CD4-positive, alpha-beta T cell (primary cell): ENCODE measurements at regions not wholly inside any gene's neighbourhood (a gene's known extent, or its start where the extent isn't known, plus 50 kb on each side); places are given as distances from the start of the nearest gene placed in this dataset.

Experiments
- ATAC-seq: fragments of 200-7000 bp; cut with Tn5 transposase; one replicate; pipeline ENCODE4 v1.10.0; 2022; ENCODE audit warnings: mild to moderate bottlenecking; ENCODE audit not compliant: poor library complexity
- CTCF ChIA-PET: fragments of 350-600 bp; sonication (Branson Sonifier 250); formaldehyde crosslinking; loops from one replicate; lab custom pipeline; 2021; ENCODE audit warnings: antibody characterized with exemption, inconsistent platforms; lab: Charles Lee
- POLR2A ChIA-PET: fragments of 350-600 bp; sonication (Branson Sonifier 250); formaldehyde crosslinking; loops from one replicate; lab custom pipeline; 2021; ENCODE audit warnings: antibody characterized with exemption, inconsistent platforms; lab: Charles Lee
- DNase-seq, 14 experiments: peaks; one replicate each; pipeline ENCODE4 v3.0.0-alpha.2; 2013 to 2020; ENCODE audit warnings: mixed read lengths in 2 of 14
- H3K27ac ChIP-seq, 2 donors: one replicate each; pipeline versions ENCODE4 v1.5.1 to v1.7.0; 2013; ENCODE audit warnings: low read length in 2 of 2, low read depth in 1 of 2, mild to moderate bottlenecking in 1 of 2
- H3K27me3 ChIP-seq, 2 experiments: 1 replicate in 1 of 2; 2 replicates in 1 of 2; pipeline versions ENCODE4 v1.6.1 to v1.7.0; 2013; ENCODE audit warnings: low read length in 2 of 2, control low read depth in 1 of 2, mild to moderate bottlenecking in 1 of 2, moderate library complexity in 1 of 2; ENCODE audit not compliant: insufficient read depth in 2 of 2, control insufficient read depth in 1 of 2
- H3K36me3 ChIP-seq: one replicate; pipeline ENCODE4 v1.6.1; 2013; ENCODE audit warnings: low read length, control low read depth; ENCODE audit not compliant: insufficient read depth
- H3K4me1 ChIP-seq: one replicate; pipeline ENCODE4 v1.6.1; 2013; ENCODE audit warnings: low read length, control low read depth; ENCODE audit not compliant: insufficient read depth
- H3K4me3 ChIP-seq: one replicate; pipeline ENCODE4 v1.5.1; 2013; ENCODE audit warnings: mild to moderate bottlenecking, low read length, moderate library complexity
- H3K9me3 ChIP-seq, 2 experiments: 1 replicate in 1 of 2; 2 replicates in 1 of 2; pipeline versions ENCODE4 v1.6.1 to v1.7.0; 2013; ENCODE audit warnings: low read length in 2 of 2, mild to moderate bottlenecking in 2 of 2, control low read depth in 1 of 2, moderate library complexity in 1 of 2; ENCODE audit not compliant: control insufficient read depth in 1 of 2, insufficient read depth in 1 of 2
- H3K27ac Mint-ChIP-seq: one replicate; pipeline ENCODE4 v1.8.0; 2020; ENCODE audit warnings: mixed read lengths
- H3K27me3 Mint-ChIP-seq: one replicate; pipeline ENCODE4 v1.8.0; 2021; ENCODE audit warnings: mixed read lengths
- H3K36me3 Mint-ChIP-seq: one replicate; pipeline ENCODE4 v1.8.0; 2021; ENCODE audit warnings: low read depth, mixed read lengths
- H3K4me1 Mint-ChIP-seq: one replicate; pipeline ENCODE4 v1.8.0; 2021; ENCODE audit warnings: low read depth, mixed read lengths
- H3K4me3 Mint-ChIP-seq: one replicate; pipeline ENCODE4 v1.8.0; 2020; ENCODE audit warnings: mild to moderate bottlenecking, mixed read lengths
- H3K9me3 Mint-ChIP-seq: one replicate; pipeline ENCODE4 v1.8.0; 2020; ENCODE audit warnings: mixed read lengths
- CTCF ChIP-seq: fragments of 200-600 bp; IDR thresholded peaks from one replicate; pipeline ENCODE4 v1.8.0; 2022; ENCODE audit warnings: antibody characterized with exemption, mild to moderate bottlenecking
- intact Hi-C, 2 experiments: fragments of 100-400 bp; cut with DNase I in 1 of 2; cut with micrococcal nuclease in 1 of 2; formaldehyde crosslinking; loops; one replicate each; pipeline versions ENCODE4 v1.15.1 to v1.9.0; 2023 to 2025; cut with DNase I, micrococcal nuclease

- ATAC-seq: no peak
These were observed 1841.5 kb downstream of the LRRC4C start for GRCh38 chr11:39617971-39618370.

GRCh38 chr11:39589391-39589790 lies 1870.1 kb downstream of the LRRC4C start:
- H3K27ac ChIP-seq: no peak overlapping the region
- Mint-ChIP-seq H3K27ac (no peak overlapping the region), H3K4me1 (no peaks in the 10 kb centered on the region), H3K36me3 (no peaks in the 10 kb centered on the region), H3K4me3 (no peak overlapping the region), H3K9me3 (peaks cover 8% of the 10 kb centered on the region), H3K27me3 (no peaks in the 10 kb centered on the region)
- H3K4me1 ChIP-seq: no peaks in the 10 kb centered on the region
- H3K9me3 ChIP-seq: peaks cover 0 to 5% of the 10 kb centered on the region in 2 experiments
- no peak overlapping the region for H3K4me3 ChIP-seq
- no peaks in the 10 kb centered on the region for H3K27me3 ChIP-seq
- POLR2A ChIA-PET: no interaction called here
- no peak for TF ChIP-seq CTCF
- H3K36me3 ChIP-seq: no peaks in the 10 kb centered on the region
- CTCF ChIA-PET: no interaction called here
- ATAC-seq (no peak), DNase-seq (no peak)
- intact Hi-C loops: no loop called here

More at GRCh38 chr11:39617971-39618370, 1841.5 kb downstream of the LRRC4C start:
- Mint-ChIP-seq H3K36me3 (no peaks in the 10 kb centered on the region), H3K4me3 (no peak overlapping the region), H3K27me3 (no peaks in the 10 kb centered on the region), H3K27ac (no peak overlapping the region), H3K4me1 (no peaks in the 10 kb centered on the region), H3K9me3 (peaks cover 7% of the 10 kb centered on the region)
- no peaks in the 10 kb centered on the region for H3K36me3 ChIP-seq
- H3K27ac ChIP-seq: no peak overlapping the region
- no peaks in the 10 kb centered on the region for H3K27me3 ChIP-seq
- peaks cover 0 to 5% of the 10 kb centered on the region in 2 experiments for H3K9me3 ChIP-seq
- TF ChIP-seq CTCF: no peak
- intact Hi-C loops: no loop called here
- H3K4me3 ChIP-seq: no peak overlapping the region
- DNase-seq: no peak
- no peaks in the 10 kb centered on the region for H3K4me1 ChIP-seq
- ChIA-PET CTCF (no interaction called here), POLR2A (no interaction called here)

GRCh38 chr11:39586036-39586435 lies 1873.4 kb downstream of the LRRC4C start:
- Mint-ChIP-seq H3K9me3 (peaks cover 4% of the 10 kb centered on the region), H3K4me1 (no peaks in the 10 kb centered on the region), H3K4me3 (no peak overlapping the region), H3K27me3 (no peaks in the 10 kb centered on the region), H3K36me3 (no peaks in the 10 kb centered on the region), H3K27ac (no peak overlapping the region)
- Histone ChIP-seq H3K36me3 (no peaks in the 10 kb centered on the region), H3K4me1 (no peaks in the 10 kb centered on the region), H3K27ac (no peak overlapping the region), H3K4me3 (no peak overlapping the region), H3K9me3 (peaks cover 0 to 3% of the 10 kb centered on the region in 2 experiments), H3K27me3 (no peaks in the 10 kb centered on the region)
- ATAC-seq: no peak
- no peak for TF ChIP-seq CTCF
- no peak for DNase-seq
- ChIA-PET CTCF (no interaction called here), POLR2A (no interaction called here)
- intact Hi-C loops: no loop called here
